Activated T-cell treated with anti-CD3 and anti-CD28 coated beads, Interleukin-2, amount 50 U/mL, for 24 hours (primary cell): ENCODE measurements at regions not wholly inside any gene's neighbourhood (a gene's known extent, or its start where the extent isn't known, plus 50 kb on each side); places are given as distances from the start of the nearest gene placed in this dataset.

Experiments used
- DNase-seq: peaks from one replicate; pipeline ENCODE4 v3.0.0-alpha.2; 2020
- H3K27ac Mint-ChIP-seq: 2 replicates; pipeline ENCODE4 v1.8.0; 2020; ENCODE audit warnings: mild to moderate bottlenecking, mixed read lengths
- H3K27me3 Mint-ChIP-seq: 2 replicates; pipeline ENCODE4 v1.8.0; 2020; ENCODE audit warnings: mixed read lengths
- H3K36me3 Mint-ChIP-seq: 2 replicates; pipeline ENCODE4 v1.8.0; 2020; ENCODE audit warnings: low read depth, mixed read lengths
- H3K4me1 Mint-ChIP-seq: 2 replicates; pipeline ENCODE4 v1.8.0; 2020; ENCODE audit warnings: low read depth, mixed read lengths
- H3K4me3 Mint-ChIP-seq: 2 replicates; pipeline ENCODE4 v1.8.0; 2020; ENCODE audit warnings: mild to moderate bottlenecking, moderate library complexity, mixed read lengths
- H3K9me3 Mint-ChIP-seq: 2 replicates; pipeline ENCODE4 v1.8.0; 2020; ENCODE audit warnings: mixed read lengths

- Mint-ChIP-seq H3K27ac (no peak overlapping the region), H3K4me3 (no peak overlapping the region), H3K27me3 (no peaks in the 10 kb centered on the region), H3K4me1 (no peaks in the 10 kb centered on the region), H3K36me3 (no peaks in the 10 kb centered on the region), H3K9me3 (peaks cover 13% of the 10 kb centered on the region)
- DNase-seq = no peak
Observed at GRCh38 chr17:71109697-71110096, 940.4 kb downstream of the KCNJ2 start.

- Mint-ChIP-seq H3K9me3 (peaks cover 13% of the 10 kb centered on the region), H3K4me1 (no peaks in the 10 kb centered on the region), H3K4me3 (no peak overlapping the region), H3K27ac (no peak overlapping the region), H3K27me3 (no peaks in the 10 kb centered on the region), H3K36me3 (no peaks in the 10 kb centered on the region)
- no peak for DNase-seq
Observed at GRCh38 chr17:71110326-71110725, 941.0 kb downstream of the KCNJ2 start.

GRCh38 chr17:71111460-71111859 lies 942.1 kb downstream of the KCNJ2 start:
- H3K4me1 Mint-ChIP-seq = no peaks in the 10 kb centered on the region
- H3K36me3 Mint-ChIP-seq = no peaks in the 10 kb centered on the region
- DNase-seq = no peak
- H3K27me3 Mint-ChIP-seq = no peaks in the 10 kb centered on the region
- H3K9me3 Mint-ChIP-seq = peaks cover 8% of the 10 kb centered on the region
- no peak overlapping the region for H3K27ac Mint-ChIP-seq
- H3K4me3 Mint-ChIP-seq = no peak overlapping the region

GRCh38 chr17:71111934-71112333 lies 942.6 kb downstream of the KCNJ2 start:
- H3K36me3 Mint-ChIP-seq = no peaks in the 10 kb centered on the region
- no peak overlapping the region for H3K4me3 Mint-ChIP-seq
- H3K27ac Mint-ChIP-seq = no peak overlapping the region
- H3K4me1 Mint-ChIP-seq = no peaks in the 10 kb centered on the region
- H3K27me3 Mint-ChIP-seq = no peaks in the 10 kb centered on the region
- no peak for DNase-seq
- peaks cover 7% of the 10 kb centered on the region for H3K9me3 Mint-ChIP-seq

GRCh38 chr17:71113347-71113746 lies 944.0 kb downstream of the KCNJ2 start:
- Mint-ChIP-seq H3K9me3 (peaks cover 7% of the 10 kb centered on the region), H3K4me1 (no peaks in the 10 kb centered on the region), H3K4me3 (no peak overlapping the region), H3K36me3 (no peaks in the 10 kb centered on the region), H3K27me3 (no peaks in the 10 kb centered on the region), H3K27ac (no peak overlapping the region)
- no peak for DNase-seq

GRCh38 chr17:71114911-71115668 lies 945.8 kb downstream of the KCNJ2 start:
- peaks cover 7% of the 10 kb centered on the region for H3K9me3 Mint-ChIP-seq
- H3K4me3 Mint-ChIP-seq = no peak overlapping the region
- DNase-seq = no peak
- H3K36me3 Mint-ChIP-seq = no peaks in the 10 kb centered on the region
- no peak overlapping the region for H3K27ac Mint-ChIP-seq
- H3K27me3 Mint-ChIP-seq = no peaks in the 10 kb centered on the region
- no peaks in the 10 kb centered on the region for H3K4me1 Mint-ChIP-seq

GRCh38 chr17:71115669-71115972 lies 946.3 kb downstream of the KCNJ2 start:
- Mint-ChIP-seq H3K27me3 (no peaks in the 10 kb centered on the region), H3K36me3 (no peaks in the 10 kb centered on the region), H3K4me3 (no peak overlapping the region), H3K4me1 (no peaks in the 10 kb centered on the region), H3K9me3 (peaks cover 7% of the 10 kb centered on the region), H3K27ac (no peak overlapping the region)
- no peak for DNase-seq

- H3K27me3 Mint-ChIP-seq = no peaks in the 10 kb centered on the region
- H3K27ac Mint-ChIP-seq = no peak overlapping the region
- no peaks in the 10 kb centered on the region for H3K4me1 Mint-ChIP-seq
- H3K36me3 Mint-ChIP-seq = no peaks in the 10 kb centered on the region
- peaks cover 6% of the 10 kb centered on the region for H3K9me3 Mint-ChIP-seq
- DNase-seq = no peak
- no peak overlapping the region for H3K4me3 Mint-ChIP-seq
Observed at GRCh38 chr17:71117466-71117865, 948.1 kb downstream of the KCNJ2 start.

- DNase-seq = no peak
- no peaks in the 10 kb centered on the region for H3K4me1 Mint-ChIP-seq
- no peak overlapping the region for H3K27ac Mint-ChIP-seq
- no peaks in the 10 kb centered on the region for H3K36me3 Mint-ChIP-seq
- H3K9me3 Mint-ChIP-seq = peaks cover 6% of the 10 kb centered on the region
- no peak overlapping the region for H3K4me3 Mint-ChIP-seq
- H3K27me3 Mint-ChIP-seq = no peaks in the 10 kb centered on the region
Observed at GRCh38 chr17:71118039-71118438, 948.7 kb downstream of the KCNJ2 start.

GRCh38 chr17:71127416-71127815 lies 958.1 kb downstream of the KCNJ2 start:
- no peaks in the 10 kb centered on the region for H3K36me3 Mint-ChIP-seq
- H3K27me3 Mint-ChIP-seq = no peaks in the 10 kb centered on the region
- no peaks in the 10 kb centered on the region for H3K4me1 Mint-ChIP-seq
- H3K27ac Mint-ChIP-seq = no peak overlapping the region
- H3K9me3 Mint-ChIP-seq = peaks cover 2% of the 10 kb centered on the region
- H3K4me3 Mint-ChIP-seq = no peak overlapping the region
- DNase-seq = no peak

GRCh38 chr17:71142333-71142732 lies 973.0 kb downstream of the KCNJ2 start:
- H3K9me3 Mint-ChIP-seq = no peaks in the 10 kb centered on the region
- H3K27me3 Mint-ChIP-seq = no peaks in the 10 kb centered on the region
- no peaks in the 10 kb centered on the region for H3K36me3 Mint-ChIP-seq
- H3K27ac Mint-ChIP-seq = no peak overlapping the region
- DNase-seq = no peak
- no peak overlapping the region for H3K4me3 Mint-ChIP-seq
- H3K4me1 Mint-ChIP-seq = no peaks in the 10 kb centered on the region

- Mint-ChIP-seq H3K27ac (no peak overlapping the region), H3K9me3 (no peaks in the 10 kb centered on the region), H3K36me3 (no peaks in the 10 kb centered on the region), H3K27me3 (no peaks in the 10 kb centered on the region), H3K4me3 (no peak overlapping the region), H3K4me1 (no peaks in the 10 kb centered on the region)
- DNase-seq = no peak
Observed at GRCh38 chr17:71145486-71145885, 975.3 kb upstream of the SOX9 start.

GRCh38 chr17:71147906-71148305 lies 972.9 kb upstream of the SOX9 start:
- no peaks in the 10 kb centered on the region for H3K9me3 Mint-ChIP-seq
- H3K4me1 Mint-ChIP-seq = no peaks in the 10 kb centered on the region
- no peak for DNase-seq
- no peaks in the 10 kb centered on the region for H3K36me3 Mint-ChIP-seq
- no peak overlapping the region for H3K27ac Mint-ChIP-seq
- H3K4me3 Mint-ChIP-seq = no peak overlapping the region
- H3K27me3 Mint-ChIP-seq = no peaks in the 10 kb centered on the region

GRCh38 chr17:71149607-71150006 lies 971.2 kb upstream of the SOX9 start:
- H3K9me3 Mint-ChIP-seq = no peaks in the 10 kb centered on the region
- H3K36me3 Mint-ChIP-seq = no peaks in the 10 kb centered on the region
- H3K27ac Mint-ChIP-seq = no peak overlapping the region
- H3K27me3 Mint-ChIP-seq = no peaks in the 10 kb centered on the region
- H3K4me3 Mint-ChIP-seq = no peak overlapping the region
- DNase-seq = no peak
- no peaks in the 10 kb centered on the region for H3K4me1 Mint-ChIP-seq

GRCh38 chr17:71157297-71157696 lies 963.5 kb upstream of the SOX9 start:
- H3K9me3 Mint-ChIP-seq = no peaks in the 10 kb centered on the region
- no peak for DNase-seq
- H3K4me3 Mint-ChIP-seq = no peak overlapping the region
- H3K4me1 Mint-ChIP-seq = no peaks in the 10 kb centered on the region
- no peaks in the 10 kb centered on the region for H3K36me3 Mint-ChIP-seq
- H3K27ac Mint-ChIP-seq = no peak overlapping the region
- no peaks in the 10 kb centered on the region for H3K27me3 Mint-ChIP-seq

GRCh38 chr17:71158437-71158836 lies 962.4 kb upstream of the SOX9 start:
- Mint-ChIP-seq H3K9me3 (no peaks in the 10 kb centered on the region), H3K4me3 (no peak overlapping the region), H3K4me1 (no peaks in the 10 kb centered on the region), H3K36me3 (no peaks in the 10 kb centered on the region), H3K27me3 (no peaks in the 10 kb centered on the region), H3K27ac (no peak overlapping the region)
- DNase-seq = no peak
